ENCODE measurements at regions not wholly inside any gene's neighbourhood (a gene's known extent, or its start where the extent isn't known, plus 50 kb on each side); places are given as distances from the start of the nearest gene placed in this dataset.

- H3K27ac ChIP-seq = no peak overlapping the region
- no peaks in the 10 kb centered on the region for H3K9me3 ChIP-seq
- H3K4me3 ChIP-seq = no peak overlapping the region
- H3K4me1 ChIP-seq = no peaks in the 10 kb centered on the region
- H3K36me3 ChIP-seq = no peaks in the 10 kb centered on the region
- no peak for TF ChIP-seq CTCF (IDR thresholded peaks at IDR 0.05)
- no peak for TF ChIP-seq POLR2A (IDR thresholded peaks at IDR 0.05)
- intact Hi-C loops (cut with DNase I; ENCODE audit: low total_unique reads) = no loop called here
- H3K27me3 ChIP-seq = no peaks in the 10 kb centered on the region
- no peak for DNase-seq
Measured at GRCh38 chr7:98565103-98565502, 52.0 kb upstream of the NPTX2 start.

GRCh38 chr7:98562871-98563495, 54.1 kb upstream of the NPTX2 start:
- H3K36me3 ChIP-seq = no peaks in the 10 kb centered on the region
- DNase-seq = no peak
- intact Hi-C loops (cut with DNase I; ENCODE audit: low total_unique reads) = no loop called here
- no peak overlapping the region for H3K27ac ChIP-seq
- no peaks in the 10 kb centered on the region for H3K9me3 ChIP-seq
- no peak for TF ChIP-seq CTCF (IDR thresholded peaks at IDR 0.05)
- no peak for TF ChIP-seq POLR2A (IDR thresholded peaks at IDR 0.05)
- H3K27me3 ChIP-seq = no peaks in the 10 kb centered on the region
- no peaks in the 10 kb centered on the region for H3K4me1 ChIP-seq
- H3K4me3 ChIP-seq = no peak overlapping the region

DNA sequence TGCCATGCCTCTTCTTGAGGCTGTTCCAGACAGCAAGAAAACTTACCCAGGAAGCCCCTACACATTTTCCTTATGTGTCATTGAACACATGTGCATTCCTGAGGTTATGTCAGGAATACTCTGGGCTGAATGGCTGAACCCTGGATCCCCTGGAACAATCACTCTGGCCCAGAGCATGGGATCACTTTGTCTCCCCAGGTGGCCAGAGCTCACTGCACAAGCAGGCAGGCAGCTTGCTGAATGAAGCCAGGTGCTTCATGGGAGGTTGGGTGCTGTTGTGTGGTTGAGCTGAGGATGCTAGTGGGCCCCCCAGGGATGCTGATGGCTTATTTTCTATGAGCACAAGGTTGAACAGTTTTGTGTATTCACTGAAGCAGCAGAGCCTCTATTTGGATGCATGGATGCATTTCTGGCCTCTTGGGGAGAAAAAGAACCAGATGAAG, 54.7 kb upstream of the NPTX2 start:
- Histone ChIP-seq H3K4me1 (no peaks in the 10 kb centered on the region), H3K27me3 (no peaks in the 10 kb centered on the region), H3K27ac (no peak overlapping the region), H3K9me3 (no peaks in the 10 kb centered on the region), H3K36me3 (no peaks in the 10 kb centered on the region), H3K4me3 (no peak overlapping the region)
- DNase-seq = no peak
- TF ChIP-seq CTCF (IDR thresholded peaks at IDR 0.05) (no peak), POLR2A (IDR thresholded peaks at IDR 0.05) (no peak)
- intact Hi-C loops (cut with DNase I; ENCODE audit: low total_unique reads) = no loop called here

- H3K27ac ChIP-seq = no peak overlapping the region
- intact Hi-C loops (cut with DNase I; ENCODE audit: low total_unique reads) = no loop called here
- TF ChIP-seq POLR2A (IDR thresholded peaks at IDR 0.05) (no peak), CTCF (IDR thresholded peaks at IDR 0.05) (no peak)
- no peaks in the 10 kb centered on the region for H3K4me1 ChIP-seq
- no peak for DNase-seq
- no peak overlapping the region for H3K4me3 ChIP-seq
- H3K36me3 ChIP-seq = no peaks in the 10 kb centered on the region
- no peaks in the 10 kb centered on the region for H3K9me3 ChIP-seq
- no peaks in the 10 kb centered on the region for H3K27me3 ChIP-seq
Measured at GRCh38 chr7:98559958-98560357, 57.1 kb upstream of the NPTX2 start.

- intact Hi-C loops (cut with DNase I; ENCODE audit: low total_unique reads) = no loop called here
- no peak overlapping the region for H3K4me3 ChIP-seq
- no peaks in the 10 kb centered on the region for H3K4me1 ChIP-seq
- no peaks in the 10 kb centered on the region for H3K36me3 ChIP-seq
- H3K27me3 ChIP-seq = no peaks in the 10 kb centered on the region
- TF ChIP-seq POLR2A (IDR thresholded peaks at IDR 0.05) (no peak), CTCF (IDR thresholded peaks at IDR 0.05) (no peak)
- no peak for DNase-seq
- no peaks in the 10 kb centered on the region for H3K9me3 ChIP-seq
- no peak overlapping the region for H3K27ac ChIP-seq
Measured at GRCh38 chr7:98559219-98559618, 57.9 kb upstream of the NPTX2 start.
